CD4-positive, alpha-beta T cell treated with Interleukin-2 at 100 ng/mL for 4 hours (primary cell): ENCODE measurements at regions not wholly inside any gene's neighbourhood (a gene's known extent, or its start where the extent isn't known, plus 50 kb on each side); places are given as distances from the start of the nearest gene placed in this dataset.

Source experiments
- DNase-seq: peaks from one replicate; pipeline ENCODE4 v3.0.0-alpha.2; 2020; ENCODE audit warnings: low spot score

DNA sequence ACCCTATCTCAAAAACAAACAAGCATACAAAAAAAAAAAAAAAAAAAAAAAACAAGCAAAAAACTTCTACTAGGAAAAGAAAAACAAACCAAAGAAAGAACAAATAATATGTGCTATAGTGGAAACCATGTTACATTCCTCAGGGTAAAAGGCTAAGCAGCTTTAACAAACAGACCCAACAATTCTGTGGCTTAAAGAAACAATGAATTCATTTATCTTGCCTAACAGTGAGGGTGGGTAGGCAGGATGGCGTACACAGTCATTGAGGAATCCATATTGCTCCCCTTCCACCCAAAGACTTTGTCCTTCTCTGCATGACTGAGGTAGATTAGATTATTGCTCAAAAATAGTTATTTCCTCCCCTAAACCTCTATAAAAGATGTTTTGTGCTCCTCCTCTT is 63.1 kb upstream of the ITGA6 start:
- DNase-seq = no peak

DNA sequence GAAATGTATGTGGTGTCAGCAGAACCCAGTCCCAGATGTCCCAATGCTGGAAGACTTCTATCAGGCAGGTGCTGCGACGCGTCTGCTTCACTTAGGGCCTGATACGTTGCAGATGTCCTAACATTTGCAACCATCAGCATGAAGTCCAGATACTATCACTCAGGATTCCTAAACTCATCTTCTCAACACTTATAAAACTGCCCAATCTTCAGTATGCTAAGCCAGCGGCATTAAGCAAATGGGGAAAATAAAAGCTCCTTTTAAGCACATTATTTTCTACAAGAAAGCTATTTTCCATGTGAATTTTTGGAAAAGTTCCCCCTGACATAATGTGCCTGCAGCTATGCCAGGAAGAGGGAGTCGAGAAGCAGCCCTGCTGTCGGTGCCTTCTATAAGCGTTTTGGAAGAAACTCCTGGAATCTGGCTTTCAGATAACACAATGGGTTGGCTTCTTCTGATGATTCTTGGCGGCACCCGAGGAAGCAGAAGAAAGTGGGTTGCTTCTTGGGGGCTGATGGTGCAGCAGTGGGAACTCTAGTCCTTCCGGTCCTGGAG is 60.7 kb upstream of the ITGA6 start:
- DNase-seq = no peak

- no peak for DNase-seq
Measured at GRCh38 chr2:172370821-172371455, 56.4 kb upstream of the ITGA6 start.

DNA sequence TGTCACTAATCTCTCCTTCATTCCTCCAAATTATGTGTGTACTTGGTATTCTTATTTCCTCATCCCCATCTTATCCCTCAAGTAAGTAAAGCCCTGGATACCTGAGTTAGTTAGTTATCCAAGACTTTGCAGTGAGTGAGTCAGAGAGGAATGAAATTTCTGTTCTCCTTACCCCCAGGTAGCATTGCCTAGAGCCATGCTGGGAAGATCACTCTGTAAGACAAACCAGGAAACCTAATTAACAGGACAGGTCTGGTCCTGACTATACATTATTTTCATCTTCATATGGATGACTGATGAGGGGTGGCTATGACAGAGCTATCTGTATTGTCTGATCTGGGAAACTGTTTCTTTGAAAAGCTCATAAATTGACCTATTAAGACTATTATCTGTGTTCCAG is 55.0 kb upstream of the ITGA6 start:
- DNase-seq = no peak

DNA sequence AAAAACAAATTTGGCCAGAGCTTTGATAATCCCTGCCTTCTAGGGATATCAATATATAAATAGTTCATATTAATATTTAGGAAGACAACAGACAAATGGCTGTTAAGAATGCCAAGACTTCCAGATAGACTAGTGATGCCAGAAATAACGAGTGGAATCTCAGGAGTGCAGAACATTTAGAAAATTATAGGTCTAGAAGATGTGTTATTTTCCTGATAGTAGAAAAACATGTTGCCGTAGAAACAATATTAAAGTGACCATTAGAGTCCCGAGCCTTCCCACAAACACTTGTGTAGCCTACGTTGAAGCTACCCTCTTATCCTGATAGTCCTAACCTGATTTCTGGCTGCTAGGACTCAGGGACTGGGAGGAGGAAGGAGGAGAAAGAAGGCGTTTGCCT is 54.3 kb upstream of the ITGA6 start:
- DNase-seq = no peak

DNA sequence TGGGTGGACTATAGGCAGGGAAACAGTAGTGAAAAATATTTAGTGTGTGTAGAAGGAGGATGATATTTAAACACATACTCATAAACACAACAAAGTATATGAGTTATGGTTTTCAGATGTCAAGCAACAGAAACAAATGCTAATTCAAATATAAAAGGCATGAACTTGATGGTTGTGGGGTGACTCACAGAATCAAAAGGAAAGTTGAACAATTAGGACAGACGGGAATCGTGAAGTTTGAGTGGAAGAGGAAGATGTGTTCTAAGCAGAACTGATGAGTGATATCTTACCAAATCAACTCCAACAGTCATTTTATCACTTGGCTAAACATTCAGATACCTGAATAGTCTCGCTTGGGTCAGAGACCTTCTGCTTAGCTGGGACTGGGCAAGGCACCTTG is 53.6 kb upstream of the ITGA6 start:
- no peak for DNase-seq

DNA sequence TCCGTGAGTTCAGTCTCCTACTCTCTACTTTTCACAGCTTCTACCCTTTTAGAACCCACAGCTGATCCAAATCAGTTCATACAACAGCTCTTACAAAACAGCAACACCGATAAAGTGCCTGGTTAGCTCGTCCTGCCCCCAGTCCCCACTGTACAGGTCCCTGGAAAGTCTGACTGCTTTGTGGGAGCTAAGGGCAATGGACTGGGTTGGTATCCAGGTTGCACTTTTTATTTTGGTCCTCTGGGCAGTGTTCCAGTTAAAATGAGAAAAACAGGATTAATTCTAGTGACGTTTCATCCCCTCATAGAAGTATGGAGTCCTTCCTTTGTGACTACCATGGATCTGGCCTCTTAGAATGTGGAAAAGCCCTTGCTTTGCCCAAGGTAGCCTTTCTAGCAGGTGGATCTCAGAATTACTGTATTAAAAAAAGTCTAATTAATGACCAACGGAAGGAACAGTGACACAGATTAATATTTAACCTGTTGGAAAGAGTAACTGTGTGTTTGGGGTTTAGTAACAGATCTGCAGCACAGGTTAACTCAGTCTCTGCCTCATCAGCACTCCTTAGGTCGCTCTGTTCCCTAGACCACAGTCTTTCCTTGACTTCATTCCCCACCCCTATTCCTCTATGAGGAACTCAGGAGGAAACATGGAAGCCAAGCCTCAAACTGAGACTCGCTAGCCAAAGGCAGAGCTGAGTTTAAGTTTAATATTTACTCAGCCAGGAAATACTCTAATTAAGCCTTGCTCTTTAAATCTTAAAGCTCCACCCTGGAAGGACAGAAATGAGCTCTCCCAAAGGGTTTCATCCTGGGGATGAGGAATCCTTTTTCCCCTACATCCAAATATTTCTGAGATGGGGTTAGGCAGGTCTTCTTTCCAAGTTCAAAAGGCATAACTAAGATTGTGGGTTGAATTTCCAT is 52.8 kb upstream of the ITGA6 start:
- no peak for DNase-seq

GRCh38 chr2:172375251-172375650 is 52.1 kb upstream of the ITGA6 start:
- no peak for DNase-seq

GRCh38 chr2:172376016-172376415 is 51.4 kb upstream of the ITGA6 start:
- no peak for DNase-seq

GRCh38 chr2:172376505-172377125 is 50.8 kb upstream of the ITGA6 start:
- no peak for DNase-seq

DNA sequence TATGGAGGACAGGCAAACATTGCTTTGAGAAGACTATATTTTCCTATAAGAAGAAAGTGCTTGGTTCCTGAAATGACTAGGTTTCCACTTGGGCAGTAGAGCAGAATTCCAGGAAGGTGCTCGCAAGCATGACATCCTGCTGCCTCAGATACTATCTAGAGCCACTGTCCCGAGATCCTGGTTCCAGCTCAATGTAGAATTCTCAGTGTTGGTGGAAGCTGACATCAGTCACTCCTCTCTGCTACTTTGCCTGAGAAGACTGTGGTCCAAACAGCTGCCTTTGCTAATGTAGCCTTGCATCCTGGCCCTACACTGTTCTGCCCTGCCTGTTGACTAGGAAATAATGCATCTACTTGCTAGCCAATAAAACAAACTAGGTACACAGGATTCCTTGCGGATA is 50.0 kb upstream of the ITGA6 start:
- no peak for DNase-seq
